ENCODE measurements at regions not wholly inside any gene's neighbourhood (a gene's known extent, or its start where the extent isn't known, plus 50 kb on each side); places are given as distances from the start of the nearest gene placed in this dataset.
"Not testable (repeated sequence)": the region's sequence is repeated elsewhere in the genome, so short reads cannot be mapped to it uniquely, and the experiment has no call there.

DNA sequence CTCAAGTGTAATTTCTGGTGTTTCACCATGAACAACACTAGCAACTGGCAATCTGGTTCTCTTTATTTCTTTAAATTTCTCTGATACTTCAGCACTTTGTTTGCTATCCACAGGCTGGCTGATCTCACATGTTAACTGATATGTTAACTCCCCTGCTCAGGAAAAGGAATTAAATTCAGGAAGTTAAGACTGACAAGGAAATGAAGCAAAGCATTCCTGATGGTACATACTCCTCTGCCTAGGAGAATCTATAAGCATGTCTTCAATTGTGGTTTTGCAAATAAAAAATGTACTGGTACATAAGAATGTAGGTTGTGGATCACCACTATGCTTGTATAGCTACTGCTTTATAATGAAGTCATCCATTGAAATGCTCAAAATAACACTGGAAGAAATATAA is 1119.2 kb upstream of the INTU start:
- peaks cover 0 to 5% (median 0%) of the 10 kb centered on the region in 7 donors for H3K9me3 Mint-ChIP-seq
- no peaks in the 10 kb centered on the region for H3K36me3 Mint-ChIP-seq
- no peaks in the 10 kb centered on the region for H3K4me1 Mint-ChIP-seq
- ATAC-seq (ENCODE audit: low read depth in 2 of 2) (no peak), DNase-seq (no peak)
- H3K27me3 Mint-ChIP-seq = no peaks in the 10 kb centered on the region
- no peak overlapping the region for H3K27ac Mint-ChIP-seq
- H3K4me3 Mint-ChIP-seq = no peak overlapping the region

- H3K27me3 Mint-ChIP-seq = no peaks in the 10 kb centered on the region
- no peak overlapping the region for H3K4me3 Mint-ChIP-seq
- no peaks in the 10 kb centered on the region for H3K36me3 Mint-ChIP-seq
- no peak for ATAC-seq (ENCODE audit: low read depth in 2 of 2)
- H3K27ac Mint-ChIP-seq = no peak overlapping the region
- H3K9me3 Mint-ChIP-seq = peaks cover 0 to 13% (median 3%) of the 10 kb centered on the region in 7 donors
- no peaks in the 10 kb centered on the region for H3K4me1 Mint-ChIP-seq
- no peak for DNase-seq
These were observed 1112.0 kb upstream of the INTU start for GRCh38 chr4:126520731-126521130.

- not testable (repeated sequence) for H3K36me3 Mint-ChIP-seq; H3K4me1 Mint-ChIP-seq; ATAC-seq (ENCODE audit: low read depth in 2 of 2); H3K4me3 Mint-ChIP-seq; DNase-seq; H3K27ac Mint-ChIP-seq; H3K27me3 Mint-ChIP-seq
- H3K9me3 Mint-ChIP-seq = peaks cover 0 to 35% (median 4%) of the 10 kb centered on the region in 7 donors
These were observed 1107.4 kb upstream of the INTU start for GRCh38 chr4:126525400-126525799.

GRCh38 chr4:126526335-126526734 is 1106.4 kb upstream of the INTU start:
- ATAC-seq (ENCODE audit: low read depth in 2 of 2) = no peak
- no peaks in the 10 kb centered on the region for H3K4me1 Mint-ChIP-seq
- H3K4me3 Mint-ChIP-seq = no peak overlapping the region
- no peaks in the 10 kb centered on the region for H3K27me3 Mint-ChIP-seq
- H3K27ac Mint-ChIP-seq = no peak overlapping the region
- DNase-seq = no peak
- peaks cover 0 to 35% (median 4%) of the 10 kb centered on the region in 7 donors for H3K9me3 Mint-ChIP-seq
- no peaks in the 10 kb centered on the region for H3K36me3 Mint-ChIP-seq

GRCh38 chr4:126529997-126530396 is 1102.8 kb upstream of the INTU start:
- Mint-ChIP-seq H3K36me3 (no peaks in the 10 kb centered on the region), H3K9me3 (peaks cover 0 to 25% (median 4%) of the 10 kb centered on the region in 7 donors), H3K4me3 (no peak overlapping the region), H3K27me3 (no peaks in the 10 kb centered on the region), H3K27ac (no peak overlapping the region), H3K4me1 (no peaks in the 10 kb centered on the region)
- no peak for ATAC-seq (ENCODE audit: low read depth in 2 of 2)
- DNase-seq = no peak

DNA sequence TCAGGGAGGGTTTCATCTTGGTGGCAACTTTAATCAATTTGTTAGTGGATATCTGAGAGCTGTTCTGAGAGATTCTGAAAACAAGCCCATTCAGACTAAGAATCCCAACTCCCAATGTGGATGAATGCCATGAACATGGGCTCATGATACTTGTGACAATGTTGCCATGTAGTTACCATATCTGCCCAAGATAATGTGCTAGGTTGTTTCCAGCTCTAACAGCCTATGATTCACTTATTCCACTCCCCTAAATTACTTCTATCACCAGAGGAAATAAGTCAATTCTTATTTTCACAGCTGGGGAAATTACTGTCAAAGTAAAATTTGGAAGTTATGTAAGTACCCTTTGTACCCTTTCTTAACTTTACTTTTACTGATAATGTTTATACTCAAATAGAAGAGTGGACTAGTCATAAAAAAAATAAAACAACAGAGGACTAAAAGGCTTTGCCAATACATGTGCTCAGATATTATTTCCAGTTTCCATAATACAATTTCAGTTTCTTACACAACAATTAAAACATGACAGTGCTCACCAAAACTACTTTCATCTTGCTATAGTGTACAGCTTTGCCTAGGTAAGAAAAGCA is 1101.7 kb upstream of the INTU start:
- no peaks in the 10 kb centered on the region for H3K36me3 Mint-ChIP-seq
- peaks cover 0 to 25% (median 2%) of the 10 kb centered on the region in 7 donors for H3K9me3 Mint-ChIP-seq
- ATAC-seq (ENCODE audit: low read depth in 2 of 2) (no peak), DNase-seq (no peak)
- no peak overlapping the region for H3K4me3 Mint-ChIP-seq
- H3K4me1 Mint-ChIP-seq = no peaks in the 10 kb centered on the region
- no peaks in the 10 kb centered on the region for H3K27me3 Mint-ChIP-seq
- H3K27ac Mint-ChIP-seq = no peak overlapping the region

DNA sequence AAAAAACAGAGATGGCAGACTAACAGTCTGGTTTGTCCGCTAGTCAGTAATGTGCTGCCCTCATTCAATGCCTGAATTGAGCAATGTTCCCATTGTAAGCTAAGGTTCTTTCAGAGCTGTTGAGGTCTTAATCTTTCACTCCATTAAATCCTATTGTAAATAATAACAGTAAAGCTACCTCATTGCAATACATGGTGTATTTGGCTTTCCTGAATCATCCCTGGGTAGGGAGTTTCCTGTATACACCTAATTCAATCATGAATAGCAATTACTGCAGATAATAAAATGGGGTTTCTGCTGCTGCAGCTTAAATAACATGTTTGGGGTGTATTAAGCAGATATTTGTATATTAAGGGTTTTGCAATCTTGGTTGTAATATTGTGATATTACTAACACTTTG is 1100.2 kb upstream of the INTU start:
- Mint-ChIP-seq H3K27me3 (no peaks in the 10 kb centered on the region), H3K9me3 (peaks cover 0 to 18% (median 2%) of the 10 kb centered on the region in 7 donors), H3K27ac (no peak overlapping the region), H3K4me1 (no peaks in the 10 kb centered on the region), H3K4me3 (no peak overlapping the region), H3K36me3 (no peaks in the 10 kb centered on the region)
- DNase-seq = no peak
- ATAC-seq (ENCODE audit: low read depth in 2 of 2) = no peak

DNA sequence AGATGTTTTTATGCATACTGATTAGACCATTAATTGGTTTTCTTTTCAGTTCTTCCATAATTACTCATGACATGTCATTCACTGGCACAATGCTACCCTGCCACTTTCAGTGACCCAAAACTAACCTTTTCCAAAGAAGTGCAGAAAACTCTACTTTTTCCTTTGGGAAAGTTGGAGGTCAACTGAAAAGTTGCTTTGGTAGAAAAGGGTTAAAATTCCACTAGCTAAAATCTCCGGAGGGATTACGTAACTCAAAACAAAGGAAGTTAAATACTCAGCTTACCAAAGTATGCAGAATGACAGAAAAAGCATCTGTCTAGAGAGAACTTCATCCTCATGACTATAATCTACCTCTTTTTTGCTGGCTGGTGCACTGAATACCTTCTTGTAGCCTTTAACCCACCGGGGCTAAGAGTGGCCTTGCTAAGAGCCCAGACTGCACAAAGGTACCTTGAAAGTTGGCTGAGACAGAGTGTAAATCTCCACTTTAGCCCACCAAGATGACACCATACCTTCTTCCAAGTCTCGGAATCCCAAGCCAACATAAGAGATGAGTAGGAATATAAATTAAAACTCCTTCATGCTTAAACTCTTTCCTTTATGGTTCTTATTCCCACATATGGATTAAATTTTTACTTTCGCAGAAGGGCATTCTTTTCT is 1099.5 kb upstream of the INTU start:
- Mint-ChIP-seq H3K36me3 (no peaks in the 10 kb centered on the region), H3K9me3 (peaks cover 0 to 11% (median 2%) of the 10 kb centered on the region in 7 donors), H3K4me1 (no peaks in the 10 kb centered on the region), H3K4me3 (no peak overlapping the region), H3K27ac (no peak overlapping the region), H3K27me3 (no peaks in the 10 kb centered on the region)
- ATAC-seq (ENCODE audit: low read depth in 2 of 2) = no peak
- DNase-seq = no peak

GRCh38 chr4:126539771-126540170 is 1093.0 kb upstream of the INTU start:
- Mint-ChIP-seq H3K4me1 (no peaks in the 10 kb centered on the region), H3K9me3 (peaks cover 0 to 4% (median 1%) of the 10 kb centered on the region in 7 donors), H3K36me3 (no peaks in the 10 kb centered on the region), H3K27ac (no peak overlapping the region), H3K27me3 (no peaks in the 10 kb centered on the region), H3K4me3 (no peak overlapping the region)
- DNase-seq = no peak
- no peak for ATAC-seq (ENCODE audit: low read depth in 2 of 2)

DNA sequence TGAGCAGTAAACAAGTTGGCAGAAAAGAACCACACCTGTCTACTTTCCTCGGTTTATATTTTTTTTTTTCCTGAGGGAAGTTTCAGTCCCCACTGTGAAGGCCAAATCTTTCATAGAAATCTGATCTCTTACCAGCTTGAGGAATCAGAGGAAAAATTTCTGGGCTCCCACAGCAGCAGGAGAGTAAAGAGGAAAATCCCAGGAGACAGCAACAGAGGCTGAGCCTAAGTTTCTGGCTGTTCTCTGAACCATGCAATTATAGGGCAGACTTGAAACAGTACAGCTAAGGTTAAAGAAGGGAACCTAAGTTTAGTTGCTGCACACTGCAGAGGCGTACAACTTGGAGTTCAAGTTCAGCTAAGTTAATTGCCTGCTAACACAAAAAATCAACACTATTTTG is 1090.9 kb upstream of the INTU start:
- no peak for ATAC-seq (ENCODE audit: low read depth in 2 of 2)
- no peak for DNase-seq
- Mint-ChIP-seq H3K4me1 (no peaks in the 10 kb centered on the region), H3K9me3 (peaks cover 0 to 4% (median 1%) of the 10 kb centered on the region in 7 donors), H3K27me3 (no peaks in the 10 kb centered on the region), H3K27ac (no peak overlapping the region), H3K4me3 (no peak overlapping the region), H3K36me3 (no peaks in the 10 kb centered on the region)

DNA sequence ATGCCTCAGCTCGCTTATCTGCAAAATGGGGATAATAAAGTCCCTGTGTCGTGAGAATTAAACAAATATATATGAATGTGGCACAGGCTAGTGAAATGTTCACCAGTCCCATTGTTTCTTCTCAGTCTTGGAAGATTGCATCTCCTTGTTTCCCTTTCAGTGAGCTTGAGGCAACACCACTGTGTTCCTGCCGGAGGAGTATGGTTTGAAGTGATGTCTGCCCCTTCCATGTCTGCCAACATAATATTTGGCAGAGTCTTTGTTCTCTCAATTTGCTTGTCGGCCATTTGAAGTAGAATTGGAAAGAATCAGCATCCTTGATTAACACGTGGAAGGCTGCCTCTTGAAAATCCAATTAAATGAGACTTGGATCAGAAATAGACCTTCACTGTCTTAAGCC is 1088.5 kb upstream of the INTU start:
- Mint-ChIP-seq H3K36me3 (no peaks in the 10 kb centered on the region), H3K27ac (no peak overlapping the region), H3K4me1 (no peaks in the 10 kb centered on the region), H3K4me3 (no peak overlapping the region), H3K27me3 (no peaks in the 10 kb centered on the region), H3K9me3 (peaks cover 0 to 4% (median 1%) of the 10 kb centered on the region in 7 donors)
- DNase-seq = no peak
- no peak for ATAC-seq (ENCODE audit: low read depth in 2 of 2)

DNA sequence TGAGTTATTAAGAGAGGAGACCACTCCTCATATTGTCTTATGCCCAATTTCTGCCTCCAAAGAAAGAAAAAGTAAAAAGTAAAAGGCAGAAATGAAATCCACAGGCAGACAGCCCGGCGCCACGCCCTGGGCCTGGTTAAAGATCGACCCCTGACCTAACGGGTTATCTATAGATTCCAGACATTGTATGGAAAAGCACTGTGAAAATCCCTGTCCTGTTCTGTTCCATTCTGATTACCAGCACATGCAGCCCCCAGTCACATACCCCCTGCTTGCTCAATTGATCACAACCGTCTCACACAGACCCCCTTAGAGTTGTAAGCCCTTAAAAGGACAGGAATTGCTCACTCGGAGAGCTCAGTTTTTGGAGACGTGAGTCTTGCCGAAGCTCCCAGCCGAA is 1086.6 kb upstream of the INTU start:
- not testable (repeated sequence) for H3K9me3 Mint-ChIP-seq; H3K4me1 Mint-ChIP-seq; H3K27ac Mint-ChIP-seq; DNase-seq; ATAC-seq (ENCODE audit: low read depth in 2 of 2); H3K36me3 Mint-ChIP-seq; H3K4me3 Mint-ChIP-seq; H3K27me3 Mint-ChIP-seq

- Mint-ChIP-seq H3K27ac (no peak overlapping the region), H3K9me3 (peaks cover 0 to 3% (median 0%) of the 10 kb centered on the region in 7 donors), H3K4me1 (no peaks in the 10 kb centered on the region), H3K36me3 (no peaks in the 10 kb centered on the region), H3K27me3 (no peaks in the 10 kb centered on the region), H3K4me3 (no peak overlapping the region)
- DNase-seq (no peak), ATAC-seq (ENCODE audit: low read depth in 2 of 2) (no peak)
These were observed 1085.4 kb upstream of the INTU start for GRCh38 chr4:126547352-126547751.

- Mint-ChIP-seq H3K4me3 (no peak overlapping the region), H3K36me3 (no peaks in the 10 kb centered on the region), H3K4me1 (no peaks in the 10 kb centered on the region), H3K9me3 (peaks cover 0 to 4% (median 0%) of the 10 kb centered on the region in 7 donors), H3K27me3 (no peaks in the 10 kb centered on the region), H3K27ac (no peak overlapping the region)
- DNase-seq (no peak), ATAC-seq (ENCODE audit: low read depth in 2 of 2) (no peak)
These were observed 1083.9 kb upstream of the INTU start for GRCh38 chr4:126548890-126549289.
